Colonic mucosa (tissue), 4 donors: ENCODE measurements at regions not wholly inside any gene's neighbourhood (a gene's known extent, or its start where the extent isn't known, plus 50 kb on each side); places are given as distances from the start of the nearest gene placed in this dataset.

Experiments
- DNase-seq: peaks from one replicate; pipeline ENCODE4 v3.0.0-alpha.2; 2020
- H3K27ac ChIP-seq: fragments of 200-600 bp; one replicate; pipeline ENCODE4 v1.8.0; 2021
- H3K27me3 ChIP-seq: fragments of 200-600 bp; one replicate; pipeline ENCODE4 v1.8.0; 2021
- H3K36me3 ChIP-seq: fragments of 200-600 bp; one replicate; pipeline ENCODE4 v1.8.0; 2021
- H3K4me1 ChIP-seq: fragments of 200-600 bp; one replicate; pipeline ENCODE4 v1.8.0; 2021; ENCODE audit warnings: mild to moderate bottlenecking
- H3K4me3 ChIP-seq: fragments of 200-600 bp; one replicate; pipeline ENCODE4 v1.8.0; 2021
- H3K9ac ChIP-seq, 2 donors: one replicate each; pipeline ENCODE4 v1.7.0; 2013; ENCODE audit warnings: control low read depth in 2 of 2, low read depth in 2 of 2, low read length in 2 of 2
- H3K9me3 ChIP-seq: fragments of 200-600 bp; one replicate; pipeline ENCODE4 v1.8.0; 2021
- intact Hi-C: fragments of 100-400 bp; cut with DNase I; formaldehyde crosslinking; loops from one replicate; pipeline ENCODE4 v1.14.1; 2022
- TF ChIP-seq, protein P1 (sequence below): fragments of 200-600 bp; IDR thresholded peaks from one replicate; pipeline ENCODE4 v1.8.0; 2022; ENCODE audit warnings: antibody characterized with exemption, mild to moderate bottlenecking
- donor health status: healthy.
- donor health status: DM: no; HTN: no; CAD: no.
- donor health status: DM: no; HTN: no; CAD: no.

GRCh38 chr20:54869765-54870164 is 394.4 kb downstream of the DOK5 start:
- TF ChIP-seq, protein P1, sequence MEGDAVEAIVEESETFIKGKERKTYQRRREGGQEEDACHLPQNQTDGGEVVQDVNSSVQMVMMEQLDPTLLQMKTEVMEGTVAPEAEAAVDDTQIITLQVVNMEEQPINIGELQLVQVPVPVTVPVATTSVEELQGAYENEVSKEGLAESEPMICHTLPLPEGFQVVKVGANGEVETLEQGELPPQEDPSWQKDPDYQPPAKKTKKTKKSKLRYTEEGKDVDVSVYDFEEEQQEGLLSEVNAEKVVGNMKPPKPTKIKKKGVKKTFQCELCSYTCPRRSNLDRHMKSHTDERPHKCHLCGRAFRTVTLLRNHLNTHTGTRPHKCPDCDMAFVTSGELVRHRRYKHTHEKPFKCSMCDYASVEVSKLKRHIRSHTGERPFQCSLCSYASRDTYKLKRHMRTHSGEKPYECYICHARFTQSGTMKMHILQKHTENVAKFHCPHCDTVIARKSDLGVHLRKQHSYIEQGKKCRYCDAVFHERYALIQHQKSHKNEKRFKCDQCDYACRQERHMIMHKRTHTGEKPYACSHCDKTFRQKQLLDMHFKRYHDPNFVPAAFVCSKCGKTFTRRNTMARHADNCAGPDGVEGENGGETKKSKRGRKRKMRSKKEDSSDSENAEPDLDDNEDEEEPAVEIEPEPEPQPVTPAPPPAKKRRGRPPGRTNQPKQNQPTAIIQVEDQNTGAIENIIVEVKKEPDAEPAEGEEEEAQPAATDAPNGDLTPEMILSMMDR: no peak
- Histone ChIP-seq H3K4me1 (no peaks in the 10 kb centered on the region), H3K9ac (no peak overlapping the region), H3K9me3 (no peaks in the 10 kb centered on the region), H3K4me3 (no peak overlapping the region), H3K27ac (no peak overlapping the region), H3K27me3 (no peaks in the 10 kb centered on the region), H3K36me3 (no peaks in the 10 kb centered on the region)
- no peak for DNase-seq
- intact Hi-C loops: no loop called here

DNA sequence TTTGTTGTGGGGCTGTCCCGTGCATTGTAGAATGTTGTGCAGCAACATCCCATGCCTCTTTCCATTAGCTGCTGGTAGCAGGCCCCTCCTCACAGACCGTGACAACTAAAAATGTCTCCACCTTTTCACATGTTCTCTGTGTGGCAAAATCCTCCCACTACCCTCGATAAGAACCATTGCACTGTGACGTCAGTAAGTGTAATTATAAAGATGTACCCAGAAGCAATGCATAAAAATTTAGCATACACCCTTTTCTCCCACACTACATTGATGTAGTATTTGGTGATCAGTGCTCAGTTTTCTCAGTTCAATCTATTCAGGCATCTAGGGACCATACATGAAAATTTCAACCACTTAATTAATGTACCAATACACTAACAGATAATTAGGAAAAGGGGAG is 389.9 kb downstream of the DOK5 start:
- H3K4me1 ChIP-seq: no peaks in the 10 kb centered on the region
- intact Hi-C loops: no loop called here
- H3K27ac ChIP-seq: no peak overlapping the region
- DNase-seq: no peak
- TF ChIP-seq, protein P1: no peak
- H3K9me3 ChIP-seq: no peaks in the 10 kb centered on the region
- H3K36me3 ChIP-seq: no peaks in the 10 kb centered on the region
- no peak overlapping the region for H3K4me3 ChIP-seq
- H3K9ac ChIP-seq: no peak overlapping the region
- no peaks in the 10 kb centered on the region for H3K27me3 ChIP-seq

DNA sequence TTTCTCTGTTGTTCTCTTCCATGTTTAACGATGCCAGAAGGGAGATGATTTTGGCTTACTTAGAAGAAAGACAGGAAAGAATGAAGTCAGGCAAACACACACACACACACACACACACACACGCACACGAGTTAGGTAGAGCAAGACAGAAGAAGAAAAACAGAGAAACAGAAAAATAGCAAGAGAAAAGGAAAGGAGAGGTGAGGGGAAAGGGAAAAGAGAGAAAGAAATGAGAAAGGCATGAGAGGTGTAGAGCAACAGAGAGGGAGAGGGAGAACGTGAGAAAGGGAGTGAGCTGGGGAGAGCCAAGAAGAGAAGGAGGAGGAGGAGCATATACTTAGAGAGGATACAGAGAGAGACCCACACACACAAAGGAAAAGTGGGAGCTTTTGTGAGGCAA is 385.3 kb downstream of the DOK5 start:
- H3K9ac ChIP-seq: no peak overlapping the region

DNA sequence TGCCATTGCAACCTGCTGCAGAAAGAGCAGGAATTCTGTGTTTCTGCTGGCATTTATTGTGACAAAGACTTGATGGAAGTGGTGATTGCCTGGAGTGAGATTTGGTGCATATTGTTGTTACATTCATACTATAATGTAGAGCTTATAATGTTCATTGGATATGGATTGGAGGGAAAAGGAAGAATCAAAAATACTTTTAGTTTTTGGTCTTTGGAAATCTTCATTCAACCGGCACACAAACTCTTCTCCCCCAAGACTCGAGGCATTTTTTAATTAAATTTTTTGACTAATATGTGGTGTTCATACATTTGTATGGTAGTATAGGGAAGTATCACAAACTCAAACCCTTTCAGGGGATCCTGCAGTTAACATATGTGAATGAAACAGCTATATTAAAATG is 380.8 kb downstream of the DOK5 start:
- TF ChIP-seq, protein P1: no peak
- no peak overlapping the region for H3K9ac ChIP-seq
- no peak for DNase-seq

More for the DNA sequence above, 385.3 kb downstream of the DOK5 start:
- Histone ChIP-seq H3K27me3 (no peaks in the 10 kb centered on the region), H3K9me3 (no peaks in the 10 kb centered on the region), H3K4me1 (no peaks in the 10 kb centered on the region), H3K27ac (no peak overlapping the region), H3K4me3 (no peak overlapping the region), H3K36me3 (no peaks in the 10 kb centered on the region)
- TF ChIP-seq, protein P1: no peak
- no peak for DNase-seq
- intact Hi-C loops: no loop called here

DNA sequence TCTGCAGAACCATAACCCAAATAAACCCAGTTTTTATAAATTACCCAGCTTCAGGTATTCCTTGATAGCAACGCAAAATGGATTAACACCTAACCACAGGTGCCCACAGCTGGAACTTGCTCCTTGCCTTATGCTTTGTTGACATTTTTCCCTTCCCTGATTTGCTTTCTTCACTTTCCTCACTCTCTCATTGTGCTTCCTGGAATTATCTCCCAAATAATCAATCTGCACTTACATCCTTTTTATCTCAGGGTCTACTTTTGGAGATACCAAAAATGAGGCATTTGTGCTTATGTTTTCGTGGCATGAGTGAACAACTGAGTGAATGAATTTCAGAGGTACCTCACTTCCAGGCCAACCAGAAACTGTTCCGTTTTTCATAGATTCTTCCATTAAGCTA is 374.3 kb downstream of the DOK5 start:
- TF ChIP-seq, protein P1: no peak
- intact Hi-C loops: no loop called here
- no peak overlapping the region for H3K27ac ChIP-seq
- H3K9me3 ChIP-seq: no peaks in the 10 kb centered on the region
- DNase-seq: no peak
- no peaks in the 10 kb centered on the region for H3K27me3 ChIP-seq
- H3K9ac ChIP-seq: no peak overlapping the region
- H3K36me3 ChIP-seq: no peaks in the 10 kb centered on the region
- H3K4me1 ChIP-seq: no peaks in the 10 kb centered on the region
- no peak overlapping the region for H3K4me3 ChIP-seq

More for the DNA sequence above, 380.8 kb downstream of the DOK5 start:
- H3K27ac ChIP-seq: no peak overlapping the region
- no peaks in the 10 kb centered on the region for H3K27me3 ChIP-seq
- no peaks in the 10 kb centered on the region for H3K36me3 ChIP-seq
- H3K4me1 ChIP-seq: no peaks in the 10 kb centered on the region
- no peak overlapping the region for H3K4me3 ChIP-seq
- intact Hi-C loops: no loop called here
- no peaks in the 10 kb centered on the region for H3K9me3 ChIP-seq
